CD4-positive, alpha-beta T cell treated with Interleukin-4 for 4 hours (primary cell): ENCODE measurements at regions not wholly inside any gene's neighbourhood (a gene's known extent, or its start where the extent isn't known, plus 50 kb on each side); places are given as distances from the start of the nearest gene placed in this dataset.

Experiments used
- DNase-seq: peaks from one replicate; pipeline ENCODE4 v3.0.0-alpha.2; 2020

DNA sequence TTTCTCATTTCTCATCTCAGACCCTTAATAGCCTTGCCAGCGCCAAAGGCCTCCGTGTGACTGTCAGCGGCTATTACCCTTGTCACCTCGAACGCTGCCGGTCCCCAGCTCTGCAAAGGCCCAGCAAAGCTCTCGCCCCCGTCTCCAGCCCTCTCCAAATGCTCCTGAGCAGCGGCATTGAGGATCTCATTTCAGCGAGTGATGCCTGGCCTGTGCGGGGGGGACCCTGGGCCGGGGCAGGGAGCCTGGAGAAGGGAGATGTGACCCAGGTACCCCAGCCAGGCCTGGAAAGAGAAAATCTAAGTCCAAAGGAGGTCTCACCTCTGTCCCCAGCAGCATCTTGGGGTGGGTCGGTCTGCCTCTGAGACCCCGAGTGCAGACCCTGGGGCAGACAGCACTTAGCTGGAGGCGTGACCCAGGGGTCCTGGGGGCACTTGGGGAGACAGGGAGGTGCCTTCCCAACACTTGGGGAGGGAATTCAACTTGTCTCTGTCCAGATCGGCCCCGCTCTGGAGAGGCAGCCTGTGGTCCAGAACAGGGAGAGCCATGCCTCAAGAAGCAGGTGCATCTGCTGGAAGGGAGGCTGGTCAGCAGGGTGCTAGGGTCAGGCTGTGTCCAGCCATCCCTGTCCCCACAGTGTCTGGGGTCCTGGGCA, 521.3 kb downstream of the TBC1D22A start:
- DNase-seq = no peak

DNA sequence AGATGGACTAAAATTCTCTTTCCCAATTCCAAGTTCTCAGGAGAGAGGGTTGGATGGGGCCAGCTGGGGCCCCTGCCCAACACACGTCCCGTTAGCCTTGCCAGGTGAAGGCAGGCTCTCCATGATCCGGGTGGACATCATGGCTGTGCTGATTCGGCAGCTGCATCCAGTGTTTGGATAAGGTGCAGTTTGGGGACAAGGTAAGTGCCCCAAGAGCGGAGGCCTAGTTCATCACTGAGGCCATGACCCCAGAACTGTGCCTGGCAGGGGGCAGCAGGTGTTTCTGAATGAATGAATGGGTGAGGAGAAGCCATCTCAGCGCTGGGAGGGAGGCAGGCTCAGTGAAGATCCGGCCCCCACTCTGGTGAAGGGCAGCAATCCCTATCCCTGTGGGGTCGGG, 520.4 kb downstream of the TBC1D22A start:
- DNase-seq = no peak

DNA sequence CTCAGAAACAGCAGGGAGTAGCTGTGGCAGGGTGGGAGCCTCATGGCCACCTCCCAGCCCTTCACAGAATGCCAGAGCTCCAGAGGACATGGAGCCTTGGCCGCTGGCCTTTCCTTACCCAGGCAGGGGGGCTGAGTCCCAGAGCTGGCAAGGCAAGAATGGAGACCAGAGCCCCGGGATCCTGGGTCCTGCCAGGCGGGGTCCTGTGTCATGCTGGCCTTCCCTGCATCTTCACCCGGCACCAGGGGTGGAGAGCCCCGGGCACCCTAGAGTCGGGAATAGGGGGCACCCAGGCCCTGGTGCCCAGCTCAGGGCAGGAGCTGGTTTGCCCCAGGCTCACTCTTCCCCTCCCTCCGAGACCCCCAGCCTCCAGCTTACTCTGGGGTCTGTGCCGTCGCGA, 519.9 kb downstream of the TBC1D22A start:
- DNase-seq = no peak

DNA sequence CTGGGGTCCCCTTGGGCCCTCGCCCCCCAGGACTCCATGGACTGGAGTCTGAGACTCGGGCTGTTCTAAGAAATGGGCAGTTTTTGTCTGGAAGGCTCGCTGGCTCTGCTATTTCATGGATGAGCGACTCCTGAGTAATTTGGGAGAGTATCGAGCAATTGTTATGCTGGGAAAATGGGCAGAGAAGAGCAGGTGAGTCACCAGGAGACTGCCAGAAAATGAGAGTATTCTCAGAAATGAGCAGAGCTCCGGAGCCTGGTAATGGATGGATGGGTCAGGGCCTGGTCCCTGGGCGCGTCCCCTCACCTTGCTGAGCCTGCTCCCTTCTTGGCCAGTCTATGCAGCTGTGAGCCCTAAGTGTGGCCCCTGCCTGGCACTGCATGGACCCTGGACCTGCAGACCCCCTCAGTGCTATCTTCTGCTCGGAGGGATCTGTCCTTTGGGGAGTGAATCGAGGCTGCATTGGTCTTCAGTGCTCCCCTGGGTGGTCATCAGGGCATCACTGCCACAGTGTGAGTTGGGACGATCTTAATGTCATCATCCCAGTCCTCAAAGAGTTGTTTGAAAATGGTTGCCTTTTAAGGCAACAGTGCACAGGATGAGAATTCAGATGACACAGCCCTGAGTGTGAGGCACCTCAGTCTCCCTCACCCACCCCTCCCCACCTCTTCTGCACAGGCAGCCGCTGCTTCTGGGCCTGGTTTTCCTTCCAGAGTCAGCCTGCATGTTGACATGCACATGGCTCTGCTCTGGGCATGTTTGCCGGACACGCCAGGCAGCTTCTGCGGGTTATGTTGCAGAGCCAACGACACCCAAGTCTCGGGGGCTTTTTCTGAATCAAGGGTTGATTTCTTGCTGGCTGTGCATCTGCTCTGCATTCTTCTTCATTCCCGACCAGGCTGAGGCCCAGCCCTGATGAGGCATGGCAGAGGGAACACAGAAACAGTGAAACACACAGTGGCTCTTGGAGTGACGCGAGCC, 519.0 kb downstream of the TBC1D22A start:
- no peak for DNase-seq

DNA sequence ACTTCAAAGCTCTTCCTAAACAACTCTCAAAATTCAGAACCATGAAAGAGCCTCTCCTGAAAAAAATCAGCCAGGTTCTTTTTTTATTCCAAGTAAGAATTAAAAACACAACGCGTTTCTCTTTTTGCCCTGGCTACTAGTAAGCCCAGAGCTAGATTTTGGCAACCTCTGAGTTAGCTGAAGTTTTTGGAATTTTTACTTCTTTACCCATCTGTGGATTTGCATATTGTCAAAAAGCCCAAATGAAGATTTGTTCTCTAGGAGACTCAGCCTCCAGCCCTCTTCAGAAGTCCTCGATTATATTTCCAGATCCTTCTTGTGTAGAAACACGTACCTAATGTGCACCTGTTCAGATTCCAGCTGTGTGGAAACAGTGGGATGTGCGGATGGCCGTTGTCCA, 517.9 kb downstream of the TBC1D22A start:
- DNase-seq = no peak

DNA sequence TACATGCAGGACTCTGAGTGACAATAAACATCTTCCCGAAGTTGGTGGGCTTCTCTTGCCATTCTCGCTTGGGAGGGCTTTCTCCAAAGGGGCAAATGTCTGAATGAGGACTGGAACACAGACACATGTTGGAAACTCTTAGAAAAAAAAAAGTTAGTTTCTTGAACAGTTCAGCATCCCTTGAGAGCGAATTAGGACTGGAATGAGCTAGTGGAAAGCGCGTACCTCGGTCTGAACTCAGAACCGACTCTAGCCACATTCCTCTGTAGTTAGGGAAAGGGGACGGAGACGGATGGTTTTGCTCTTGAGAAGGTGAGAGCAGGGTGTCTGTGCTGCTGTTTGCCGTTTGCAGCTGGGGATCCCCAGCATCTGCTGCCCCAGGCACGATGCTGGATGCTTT, 517.3 kb downstream of the TBC1D22A start:
- DNase-seq = no peak

DNA sequence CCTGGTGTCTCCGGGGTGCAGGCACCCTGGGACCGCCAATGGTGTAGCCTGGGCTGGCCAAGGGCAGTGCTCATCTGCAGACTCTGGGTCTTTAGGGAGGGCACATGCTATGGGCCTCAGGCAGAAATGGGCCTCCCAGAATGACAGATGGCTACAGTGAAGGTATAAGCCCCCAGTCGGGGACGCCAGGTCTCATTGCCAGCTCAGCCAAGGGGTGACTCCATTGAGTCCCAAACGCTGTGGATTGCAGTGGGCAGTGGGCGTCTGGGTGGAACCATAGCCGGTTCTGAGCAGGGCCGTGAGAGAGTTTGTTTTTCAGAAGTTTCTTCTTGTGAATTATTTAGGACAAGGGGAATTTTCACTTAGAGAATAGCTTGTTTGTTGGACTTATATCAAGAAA, 516.9 kb downstream of the TBC1D22A start:
- DNase-seq = no peak

DNA sequence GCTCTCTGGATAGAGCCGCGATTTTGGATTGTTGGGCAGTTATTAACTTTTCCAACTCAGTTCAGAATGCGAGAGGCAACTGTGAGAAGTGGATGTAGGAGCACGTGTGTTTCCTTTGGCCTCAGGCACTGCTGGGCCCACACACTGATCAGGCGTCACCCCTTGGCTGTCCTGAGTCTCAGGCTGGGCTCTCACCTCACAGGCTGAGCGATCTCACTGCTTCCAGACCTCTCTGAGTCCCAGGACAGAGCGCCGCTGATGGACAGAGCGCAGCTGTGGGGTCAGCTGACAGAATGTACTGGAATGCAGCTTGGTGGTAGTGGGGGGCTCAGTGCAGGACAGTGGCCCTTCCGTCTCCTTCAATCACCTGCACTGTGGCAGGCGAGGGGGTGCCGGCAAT, 516.2 kb downstream of the TBC1D22A start:
- no peak for DNase-seq

DNA sequence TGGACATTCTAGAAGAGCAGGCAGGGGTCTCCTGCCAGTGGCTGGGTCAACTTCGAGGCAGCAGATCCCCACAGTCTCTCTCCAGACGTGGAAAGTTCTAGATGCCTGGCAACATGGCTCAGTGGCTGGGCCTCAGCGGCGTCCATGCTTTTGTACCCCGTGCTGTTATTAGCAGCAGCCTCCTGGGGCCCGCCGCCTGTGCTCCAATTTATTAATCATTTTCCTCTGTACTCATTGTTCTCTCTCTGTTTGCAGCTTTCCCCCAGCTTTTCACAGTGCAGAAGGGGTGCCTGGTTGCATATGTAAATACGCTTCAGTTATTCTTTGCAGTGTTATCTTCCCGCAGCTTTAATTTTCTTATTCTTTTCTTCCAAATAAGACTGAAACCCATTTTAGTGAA, 515.1 kb downstream of the TBC1D22A start:
- DNase-seq = no peak

DNA sequence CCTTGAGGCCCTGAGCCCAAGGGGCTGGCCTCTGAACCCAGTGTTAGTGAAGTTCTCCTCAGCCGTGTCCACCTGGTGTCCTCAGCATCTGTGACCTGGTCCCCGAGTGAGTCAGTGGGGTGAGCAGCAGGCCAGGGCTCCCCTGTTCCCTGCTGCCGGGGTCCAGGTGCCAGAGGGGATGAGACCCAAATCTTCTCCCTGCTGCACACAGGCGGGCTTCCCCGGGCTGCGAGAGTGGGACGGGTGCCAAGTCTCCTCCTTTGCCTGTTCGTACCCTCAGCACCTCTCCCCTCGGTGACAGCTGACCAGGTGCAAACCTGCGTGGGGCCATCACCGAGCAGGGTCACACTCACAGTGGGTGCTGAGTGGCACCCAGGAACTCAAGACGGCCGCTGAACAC, 514.5 kb downstream of the TBC1D22A start:
- DNase-seq = no peak

DNA sequence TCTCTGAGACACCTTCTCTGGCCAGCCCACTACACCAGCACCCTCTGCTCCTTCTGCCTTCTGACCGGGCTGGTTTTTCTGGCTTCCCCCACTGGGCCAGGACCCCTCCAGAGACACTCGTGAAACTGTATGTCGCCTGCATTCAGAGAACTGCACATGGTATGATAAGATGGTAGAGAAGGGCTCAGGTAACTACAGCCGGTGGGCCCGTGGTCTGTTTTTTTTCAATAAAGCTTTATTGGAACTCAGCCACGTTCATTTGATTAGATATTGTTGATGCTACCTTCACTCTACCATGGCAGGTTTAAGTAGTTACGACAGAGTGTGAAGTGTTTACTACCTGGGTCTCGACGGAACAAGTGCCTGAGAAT, 514.0 kb downstream of the TBC1D22A start:
- DNase-seq = no peak

DNA sequence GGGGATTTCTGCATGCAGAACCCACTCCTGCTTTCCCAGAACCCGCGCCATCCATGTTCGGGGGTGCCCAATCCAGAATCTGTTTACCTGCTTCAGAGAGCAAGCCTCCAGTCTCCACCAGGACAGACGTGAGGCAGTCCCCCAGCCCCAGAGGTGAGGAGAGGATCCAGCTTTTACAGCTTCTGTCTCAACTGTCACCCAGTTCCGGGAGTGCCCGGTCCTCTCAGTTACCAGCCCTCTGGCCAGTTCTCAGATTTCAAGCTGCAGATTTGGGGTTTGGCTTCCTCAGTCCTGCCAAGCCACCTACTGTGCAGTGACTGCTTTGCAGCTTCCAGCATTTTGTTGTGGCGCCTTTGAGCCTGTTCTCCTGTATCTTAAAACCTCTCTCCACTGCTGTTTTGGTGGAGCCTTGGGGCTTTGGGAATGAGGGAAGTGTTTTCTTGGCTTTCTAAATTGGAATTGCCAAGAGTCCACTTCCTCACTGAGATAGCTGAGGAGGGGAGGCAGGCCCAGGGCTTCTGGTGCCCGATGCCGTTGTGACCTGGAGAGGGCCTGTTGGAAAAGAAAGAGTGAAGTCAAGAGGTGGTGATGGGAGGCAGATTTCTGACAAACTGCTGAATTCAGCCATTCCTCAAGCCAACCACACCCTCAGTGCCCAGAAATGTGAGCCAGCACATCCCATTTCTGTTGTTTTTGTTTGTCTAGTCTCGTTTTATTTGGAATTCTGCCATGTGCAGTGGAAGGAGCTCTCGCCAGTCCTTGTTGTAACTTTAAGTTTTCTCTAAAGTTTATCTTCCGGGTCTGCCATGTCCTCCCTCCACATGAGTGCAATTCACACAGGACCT, 513.4 kb downstream of the TBC1D22A start:
- no peak for DNase-seq

DNA sequence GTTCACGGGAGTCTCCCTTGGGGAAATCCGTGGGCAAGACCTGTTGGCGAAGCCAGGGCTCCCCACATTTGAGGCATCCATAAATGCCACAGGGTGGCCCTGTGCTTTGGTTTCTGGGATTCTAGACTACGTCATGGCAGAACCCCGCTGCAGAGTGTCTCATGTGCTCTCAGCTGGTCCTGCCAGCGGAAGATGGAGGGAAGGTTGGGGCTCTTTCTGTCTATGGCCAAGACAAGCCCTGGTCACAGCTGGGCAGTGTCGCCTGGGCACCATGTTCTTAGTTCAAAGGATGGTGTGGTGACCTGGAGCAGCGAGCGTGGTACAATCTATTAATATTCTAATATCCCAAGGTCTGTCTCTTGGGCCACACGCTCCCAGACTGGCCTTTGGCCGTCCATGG, 511.7 kb downstream of the TBC1D22A start:
- DNase-seq = no peak

DNA sequence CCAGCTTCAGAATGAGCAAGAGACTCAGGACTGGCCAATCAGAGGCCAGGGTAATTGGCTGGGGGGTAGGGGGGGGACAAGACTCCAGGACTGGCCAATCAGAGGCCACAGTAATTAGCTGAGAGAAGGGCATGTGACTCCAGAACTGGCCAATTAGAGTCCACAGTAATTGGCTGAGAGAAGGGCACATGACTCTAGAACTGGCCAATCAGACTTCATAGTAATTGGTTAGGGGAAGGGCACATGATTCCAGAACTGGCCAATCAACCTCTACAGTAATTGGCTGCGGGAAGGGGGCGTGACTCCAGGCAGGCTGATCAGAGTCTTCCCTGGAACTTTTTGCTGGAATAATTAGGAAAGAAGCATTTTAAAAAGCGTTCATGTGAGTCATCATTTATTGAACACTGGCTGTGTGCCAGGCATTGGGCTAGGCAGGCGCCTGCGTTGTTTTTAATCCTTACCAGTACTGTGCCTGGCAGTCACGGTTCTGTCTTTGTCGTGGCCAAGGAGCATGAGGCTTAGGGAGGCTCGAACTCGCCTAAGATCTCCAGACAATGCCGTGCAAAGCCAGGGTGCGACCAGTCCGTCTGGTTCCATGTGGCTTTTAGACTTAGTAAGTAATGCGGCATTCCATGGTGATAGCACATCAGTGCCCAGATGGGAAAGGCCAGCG, 508.1 kb downstream of the TBC1D22A start:
- DNase-seq = no peak

DNA sequence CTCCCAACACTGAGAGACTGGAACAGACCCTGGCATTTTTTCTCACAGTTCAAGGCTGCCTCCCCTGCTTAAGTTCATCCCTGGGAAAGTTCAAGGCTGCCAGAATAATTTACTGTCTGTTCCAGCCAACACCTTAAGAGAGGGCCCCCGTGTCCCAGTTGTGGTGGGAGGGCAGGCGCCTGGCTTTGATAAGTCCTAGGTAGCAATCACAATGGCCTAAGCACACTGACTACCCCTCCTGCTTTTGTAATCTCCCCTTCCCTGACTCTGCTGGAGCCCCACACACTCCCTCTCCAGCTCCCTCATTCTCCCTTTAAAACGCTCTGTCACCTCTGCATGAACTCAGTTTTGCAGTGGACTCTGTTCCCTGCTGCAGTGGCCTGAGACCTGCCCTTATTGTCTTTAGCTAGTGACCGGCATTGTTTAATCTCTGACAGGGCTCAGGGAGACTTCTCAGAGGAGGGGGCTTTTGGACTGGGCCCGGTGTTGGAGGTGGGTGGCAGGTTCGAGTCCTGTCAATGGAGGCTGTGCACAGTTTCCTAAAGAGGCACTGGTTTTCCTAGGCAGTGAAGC, 507.2 kb downstream of the TBC1D22A start:
- DNase-seq = no peak

DNA sequence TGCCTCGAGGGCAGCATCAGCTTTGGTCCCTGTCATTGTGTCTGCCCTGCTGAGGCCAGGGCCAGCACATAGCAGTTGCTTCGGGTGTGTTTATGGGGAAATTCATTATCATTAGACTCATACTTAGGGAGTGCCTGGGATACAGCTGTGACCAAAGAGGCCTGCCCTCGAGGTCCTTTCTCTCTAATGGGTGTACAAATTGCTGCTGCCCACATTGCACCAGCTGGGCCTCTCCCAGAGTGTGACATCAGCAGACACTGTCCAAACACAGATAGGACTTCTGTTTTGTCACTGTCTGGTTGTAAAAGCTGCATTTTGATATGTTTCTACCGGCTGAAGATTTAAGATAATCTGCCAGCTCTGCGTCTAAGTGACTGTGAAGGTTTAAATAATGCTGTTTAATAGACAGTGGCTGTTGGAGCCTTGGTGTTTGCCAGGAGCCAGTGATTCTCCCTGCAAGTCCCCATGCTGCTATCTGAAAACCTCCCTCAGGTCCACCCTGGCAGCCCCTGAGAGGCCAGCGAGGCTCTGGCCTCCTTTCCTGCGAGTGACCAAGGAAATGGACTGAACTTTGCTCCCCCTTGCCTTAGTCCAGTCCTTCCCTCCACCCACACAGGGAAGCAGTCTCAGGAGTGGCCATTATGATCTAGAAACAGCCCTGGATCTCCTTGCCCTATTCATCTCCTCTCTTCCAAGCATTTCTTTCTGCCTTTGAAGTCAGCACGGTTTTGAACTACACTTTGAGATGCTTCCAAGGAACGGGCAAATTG, 505.2 kb downstream of the TBC1D22A start:
- no peak for DNase-seq

DNA sequence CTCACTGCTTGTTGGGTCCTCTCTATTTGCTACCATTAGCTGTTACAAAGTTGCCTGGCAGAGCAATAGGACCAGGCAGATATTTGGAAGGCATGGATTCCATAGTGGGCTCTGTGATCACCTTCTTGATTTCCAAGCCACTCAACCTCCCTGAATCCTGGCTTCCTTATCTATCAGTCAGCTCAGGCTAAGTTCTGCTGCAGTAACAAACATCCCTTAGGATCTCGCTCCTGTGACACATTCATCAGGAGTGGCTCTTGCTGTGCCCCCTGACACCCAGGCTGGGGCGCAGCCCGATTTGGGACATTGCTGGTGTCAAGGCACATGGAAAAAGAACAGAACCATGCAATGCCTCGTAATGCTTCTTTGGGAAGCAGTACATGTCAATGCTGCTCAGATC, 503.9 kb downstream of the TBC1D22A start:
- DNase-seq = no peak

DNA sequence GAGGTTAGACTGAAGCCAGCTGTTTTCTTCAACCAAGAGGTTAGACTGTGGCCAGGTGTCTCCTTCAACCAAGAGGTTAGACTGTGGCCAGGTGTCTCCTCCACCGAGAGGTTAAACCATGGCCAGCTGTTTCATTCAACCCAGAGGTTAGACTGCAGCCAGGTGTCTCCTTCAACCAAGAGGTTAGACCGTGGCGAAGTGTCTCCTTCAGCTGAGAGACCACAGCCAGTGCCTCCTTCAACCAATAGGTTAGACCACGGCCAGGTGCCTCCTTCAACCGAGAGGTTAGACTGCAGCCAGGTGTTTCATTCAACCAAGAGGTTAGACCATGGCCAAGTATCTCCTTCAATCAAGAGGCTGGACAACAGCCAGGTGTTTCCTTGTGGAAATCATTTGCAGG, 498.1 kb downstream of the TBC1D22A start:
- no peak for DNase-seq

DNA sequence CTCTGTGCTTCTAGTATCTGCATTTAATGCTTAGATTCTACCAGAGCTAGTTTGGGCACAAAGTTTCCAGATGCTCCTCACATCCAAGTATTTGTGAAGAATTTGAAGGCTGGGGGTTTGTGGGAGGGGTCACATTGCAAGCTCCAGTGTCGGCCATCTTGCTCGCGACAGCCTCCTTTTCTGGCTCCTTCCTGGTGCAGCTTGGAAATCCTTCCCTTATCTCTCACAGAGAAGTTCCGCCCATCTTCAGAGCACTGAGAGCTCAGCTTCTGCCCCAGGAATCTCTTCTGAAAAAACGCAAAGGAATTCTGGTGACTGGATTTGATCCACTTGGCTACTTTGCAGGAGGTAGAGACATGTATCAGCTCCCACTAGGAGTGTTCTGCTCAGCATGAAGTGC, 497.5 kb downstream of the TBC1D22A start:
- no peak for DNase-seq

DNA sequence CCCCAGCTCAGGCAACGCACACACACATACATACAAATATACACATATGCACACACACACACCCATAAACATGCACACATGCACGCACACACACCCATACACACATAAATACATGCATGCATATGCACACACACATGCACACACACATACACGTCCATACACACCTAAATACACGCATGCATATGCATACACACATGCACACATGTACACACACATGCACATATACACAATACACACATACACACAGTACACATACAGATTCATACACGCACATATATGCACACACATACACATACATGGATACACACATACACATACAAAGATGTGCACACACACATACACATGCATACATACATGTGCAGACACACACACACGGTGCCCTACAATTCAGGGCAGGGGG, 496.6 kb downstream of the TBC1D22A start:
- no peak for DNase-seq

DNA sequence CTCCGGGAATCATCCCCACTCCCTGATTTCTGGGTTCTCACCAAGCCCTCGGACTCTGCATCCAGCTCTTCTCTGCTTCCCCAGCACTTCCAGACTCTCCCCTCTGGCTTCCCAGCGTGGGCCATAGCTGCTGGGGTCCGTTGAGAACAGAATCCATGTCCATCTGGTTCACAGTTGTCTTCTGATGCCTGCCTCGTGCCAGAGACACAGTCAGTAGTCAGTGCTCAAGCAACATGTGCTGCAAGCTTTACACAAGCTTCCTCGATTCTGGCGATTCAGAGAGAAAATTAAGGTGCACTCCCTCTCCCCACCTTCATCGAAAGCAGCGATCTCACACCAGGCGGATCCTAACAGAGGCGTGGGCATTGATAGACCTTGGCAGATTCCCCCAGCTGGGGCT, 495.5 kb downstream of the TBC1D22A start:
- DNase-seq = no peak

DNA sequence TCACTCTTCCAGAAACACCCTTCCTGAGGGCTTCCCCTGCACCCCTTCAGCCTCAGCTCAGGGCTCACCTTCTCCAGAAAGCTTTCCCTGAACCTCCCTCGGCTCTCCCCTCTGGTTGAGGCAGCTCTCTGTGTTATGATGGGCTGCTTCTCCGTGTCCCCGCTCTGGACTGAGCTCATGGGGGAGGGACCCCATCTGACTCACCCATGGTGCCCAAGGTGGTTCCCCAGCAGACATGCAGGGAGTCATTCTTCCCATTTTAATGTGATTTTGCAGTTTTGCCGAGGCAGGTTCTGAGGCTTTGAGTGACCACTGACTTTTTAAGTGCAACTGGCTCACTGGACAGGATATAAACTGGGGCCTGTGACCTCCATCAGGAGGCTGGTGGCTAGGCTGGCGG, 495.1 kb downstream of the TBC1D22A start:
- no peak for DNase-seq
